ENCODE measurements at regions not wholly inside any gene's neighbourhood (a gene's known extent, or its start where the extent isn't known, plus 50 kb on each side); places are given as distances from the start of the nearest gene placed in this dataset.
"Not testable (repeated sequence)": the region's sequence is repeated elsewhere in the genome, so short reads cannot be mapped to it uniquely, and the experiment has no call there.

DNA sequence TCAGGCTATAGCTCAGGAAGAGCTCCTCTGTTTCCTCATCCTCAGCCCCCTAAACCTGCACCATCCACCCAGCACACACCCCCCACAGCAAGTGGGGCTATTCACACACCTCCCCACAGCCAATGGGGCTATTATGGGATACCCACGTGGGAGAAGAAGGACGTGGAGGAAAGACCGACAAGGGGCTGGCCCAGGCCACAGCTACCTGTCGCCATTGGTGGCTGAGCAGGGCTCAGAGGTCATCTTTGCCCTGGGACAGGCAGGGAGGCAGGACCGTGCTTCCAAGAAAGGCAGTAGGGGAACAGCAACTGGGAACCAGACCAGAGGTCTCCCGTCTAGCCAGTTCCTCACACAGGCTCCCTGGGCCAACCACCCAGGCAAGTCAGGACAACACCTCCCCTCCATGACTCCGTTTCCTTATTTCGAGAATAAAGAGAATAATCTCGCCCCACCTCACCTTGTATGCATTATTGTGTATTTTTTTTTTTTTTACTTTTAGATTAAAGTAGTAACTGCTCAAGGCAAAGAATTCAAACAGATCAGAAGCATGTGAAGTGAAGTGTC is 92.3 kb upstream of the TARDBP start:
- Histone ChIP-seq H2AFZ (ENCODE audit: low read depth, low read length) (no peak overlapping the region), H3K4me3 (ENCODE audit: insufficient read depth, low read depth, low read length) (no peak overlapping the region), H3K27me3 (ENCODE audit: insufficient read depth, low read length) (peaks cover 20% of the 10 kb centered on the region), H3K4me1 (ENCODE audit: insufficient read depth, low read length) (peaks cover 6% of the 10 kb centered on the region), H3K36me3 (ENCODE audit: insufficient read depth, low read length) (no peaks in the 10 kb centered on the region), H3K27ac (ENCODE audit: low read depth, low read length) (no peak overlapping the region), H3K79me2 (ENCODE audit: insufficient read depth, low read length) (no peaks in the 10 kb centered on the region), H4K20me1 (ENCODE audit: insufficient read depth, low read length) (no peaks in the 10 kb centered on the region), H3K9ac (ENCODE audit: low read length) (no peak overlapping the region), H3K9me3 (ENCODE audit: insufficient read depth, low read depth, low read length) (no peaks in the 10 kb centered on the region), H3K4me2 (ENCODE audit: low read length) (no peak overlapping the region)
- H3K27ac Mint-ChIP-seq (ENCODE audit: unreplicated experiment) = no peak overlapping the region
- DNase-seq (ENCODE audit: low read depth) (no peak), FAIRE-seq (no peak)
- H3K27me3 Mint-ChIP-seq (ENCODE audit: low read depth, unreplicated experiment) = peaks cover 26% of the 10 kb centered on the region
- no peak for TF ChIP-seq EZH2 (IDR thresholded peaks at IDR 0.05; ENCODE audit: insufficient read depth, low read length)
- TF ChIP-seq, protein P1, sequence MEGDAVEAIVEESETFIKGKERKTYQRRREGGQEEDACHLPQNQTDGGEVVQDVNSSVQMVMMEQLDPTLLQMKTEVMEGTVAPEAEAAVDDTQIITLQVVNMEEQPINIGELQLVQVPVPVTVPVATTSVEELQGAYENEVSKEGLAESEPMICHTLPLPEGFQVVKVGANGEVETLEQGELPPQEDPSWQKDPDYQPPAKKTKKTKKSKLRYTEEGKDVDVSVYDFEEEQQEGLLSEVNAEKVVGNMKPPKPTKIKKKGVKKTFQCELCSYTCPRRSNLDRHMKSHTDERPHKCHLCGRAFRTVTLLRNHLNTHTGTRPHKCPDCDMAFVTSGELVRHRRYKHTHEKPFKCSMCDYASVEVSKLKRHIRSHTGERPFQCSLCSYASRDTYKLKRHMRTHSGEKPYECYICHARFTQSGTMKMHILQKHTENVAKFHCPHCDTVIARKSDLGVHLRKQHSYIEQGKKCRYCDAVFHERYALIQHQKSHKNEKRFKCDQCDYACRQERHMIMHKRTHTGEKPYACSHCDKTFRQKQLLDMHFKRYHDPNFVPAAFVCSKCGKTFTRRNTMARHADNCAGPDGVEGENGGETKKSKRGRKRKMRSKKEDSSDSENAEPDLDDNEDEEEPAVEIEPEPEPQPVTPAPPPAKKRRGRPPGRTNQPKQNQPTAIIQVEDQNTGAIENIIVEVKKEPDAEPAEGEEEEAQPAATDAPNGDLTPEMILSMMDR (IDR thresholded peaks at IDR 0.05; ENCODE audit: insufficient read depth, low read depth, low read length) = no peak
- no peak overlapping the region for H3K4me3 Mint-ChIP-seq (ENCODE audit: unreplicated experiment)
- no peaks in the 10 kb centered on the region for H3K36me3 Mint-ChIP-seq (ENCODE audit: low read depth, unreplicated experiment)
- H3K4me1 Mint-ChIP-seq (ENCODE audit: low read depth, unreplicated experiment) = peaks cover 5% of the 10 kb centered on the region
- H3K9me3 Mint-ChIP-seq (ENCODE audit: unreplicated experiment) = peaks cover 3% of the 10 kb centered on the region

DNA sequence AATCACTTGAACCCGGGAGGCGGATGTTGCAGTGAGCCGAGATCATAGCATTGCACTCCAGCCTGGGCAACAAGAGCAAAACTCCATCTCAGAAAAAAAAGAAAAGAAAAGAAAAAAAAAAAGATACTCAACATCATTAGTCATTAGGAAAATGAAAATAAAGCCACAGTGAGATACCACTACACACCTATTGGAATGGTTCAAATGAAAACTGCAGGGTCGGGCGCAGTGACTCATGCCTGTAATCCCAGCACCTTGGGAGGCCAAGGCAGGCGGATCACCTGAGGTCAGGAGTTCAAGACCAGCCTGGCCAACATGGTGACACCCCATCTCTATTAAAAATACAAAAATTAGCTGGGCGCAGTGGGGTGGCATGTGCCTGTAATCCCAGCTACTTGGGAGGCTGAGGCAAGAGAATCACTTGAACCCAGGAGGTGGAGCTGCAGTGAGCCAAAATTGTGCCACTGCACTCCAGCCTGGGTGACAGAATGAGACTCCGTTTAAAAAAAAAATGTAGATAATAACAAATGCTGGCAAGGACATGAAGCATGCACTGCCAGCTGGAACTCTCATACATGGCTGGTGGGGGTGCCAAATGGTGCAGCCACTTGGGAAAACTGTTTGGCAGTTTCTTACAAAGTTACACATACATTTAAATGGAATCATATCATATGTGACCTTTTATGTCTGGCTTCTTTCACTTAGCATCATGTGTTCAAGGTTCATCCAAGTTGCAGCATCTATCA is 90.0 kb upstream of the TARDBP start:
- not testable (repeated sequence) for H3K79me2 ChIP-seq (ENCODE audit: insufficient read depth, low read length); H3K9me3 Mint-ChIP-seq (ENCODE audit: unreplicated experiment); H3K4me3 ChIP-seq (ENCODE audit: insufficient read depth, low read depth, low read length); H3K27ac ChIP-seq (ENCODE audit: low read depth, low read length); DNase-seq (ENCODE audit: low read depth); H3K9ac ChIP-seq (ENCODE audit: low read length); H3K36me3 Mint-ChIP-seq (ENCODE audit: low read depth, unreplicated experiment); H3K36me3 ChIP-seq (ENCODE audit: insufficient read depth, low read length); H2AFZ ChIP-seq (ENCODE audit: low read depth, low read length); FAIRE-seq; H3K4me1 ChIP-seq (ENCODE audit: insufficient read depth, low read length); H3K4me3 Mint-ChIP-seq (ENCODE audit: unreplicated experiment); H3K4me1 Mint-ChIP-seq (ENCODE audit: low read depth, unreplicated experiment); H4K20me1 ChIP-seq (ENCODE audit: insufficient read depth, low read length); H3K9me3 ChIP-seq (ENCODE audit: insufficient read depth, low read depth, low read length); H3K27ac Mint-ChIP-seq (ENCODE audit: unreplicated experiment); H3K4me2 ChIP-seq (ENCODE audit: low read length)
- H3K27me3 ChIP-seq (ENCODE audit: insufficient read depth, low read length) = peaks cover 14% of the 10 kb centered on the region
- peaks cover 14% of the 10 kb centered on the region for H3K27me3 Mint-ChIP-seq (ENCODE audit: low read depth, unreplicated experiment)

DNA sequence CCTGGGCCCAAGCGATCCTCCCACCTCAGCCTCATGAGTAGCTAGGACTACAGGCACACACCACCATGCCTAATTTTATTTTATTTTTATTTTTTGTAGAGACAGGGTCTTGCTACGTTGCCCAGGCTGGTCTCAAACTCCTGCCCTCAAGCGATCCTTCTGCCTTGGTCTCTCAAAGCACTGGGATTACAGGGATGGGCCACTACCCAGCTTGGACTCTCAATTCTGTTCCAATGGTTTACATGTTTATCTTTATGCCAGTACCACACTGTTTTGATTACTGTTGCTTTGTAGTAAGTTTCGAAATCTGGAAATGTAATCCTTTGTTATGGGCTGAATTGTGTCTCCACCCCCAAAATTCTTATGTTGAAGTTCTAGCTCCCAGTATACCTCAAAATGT is 88.4 kb upstream of the TARDBP start:
- TF ChIP-seq EZH2 (IDR thresholded peaks at IDR 0.05; ENCODE audit: insufficient read depth, low read length) = no peak
- Mint-ChIP-seq H3K4me3 (ENCODE audit: unreplicated experiment) (no peak overlapping the region), H3K27ac (ENCODE audit: unreplicated experiment) (no peak overlapping the region), H3K36me3 (ENCODE audit: low read depth, unreplicated experiment) (no peaks in the 10 kb centered on the region), H3K27me3 (ENCODE audit: low read depth, unreplicated experiment) (peaks cover 8% of the 10 kb centered on the region), H3K9me3 (ENCODE audit: unreplicated experiment) (peaks cover 6% of the 10 kb centered on the region), H3K4me1 (ENCODE audit: low read depth, unreplicated experiment) (no peaks in the 10 kb centered on the region)
- H3K79me2 ChIP-seq (ENCODE audit: insufficient read depth, low read length) = no peaks in the 10 kb centered on the region
- H3K9me3 ChIP-seq (ENCODE audit: insufficient read depth, low read depth, low read length) = peaks cover 7% of the 10 kb centered on the region
- H2AFZ ChIP-seq (ENCODE audit: low read depth, low read length) = no peak overlapping the region
- no peaks in the 10 kb centered on the region for H4K20me1 ChIP-seq (ENCODE audit: insufficient read depth, low read length)
- no peak overlapping the region for H3K9ac ChIP-seq (ENCODE audit: low read length)
- FAIRE-seq = no peak
- DNase-seq (ENCODE audit: low read depth) = no peak
- H3K36me3 ChIP-seq (ENCODE audit: insufficient read depth, low read length) = no peaks in the 10 kb centered on the region
- no peak overlapping the region for H3K4me2 ChIP-seq (ENCODE audit: low read length)
- H3K27ac ChIP-seq (ENCODE audit: low read depth, low read length) = no peak overlapping the region
- peaks cover 5% of the 10 kb centered on the region for H3K27me3 ChIP-seq (ENCODE audit: insufficient read depth, low read length)
- H3K4me3 ChIP-seq (ENCODE audit: insufficient read depth, low read depth, low read length) = no peak overlapping the region
- H3K4me1 ChIP-seq (ENCODE audit: insufficient read depth, low read length) = no peaks in the 10 kb centered on the region
